HG02870 (cell line): ENCODE measurements at regions not wholly inside any gene's neighbourhood (a gene's known extent, or its start where the extent isn't known, plus 50 kb on each side); places are given as distances from the start of the nearest gene placed in this dataset.
"Not testable (repeated sequence)": the region's sequence is repeated elsewhere in the genome, so short reads cannot be mapped to it uniquely, and the experiment has no call there.

Experiments
- ATAC-seq: cut with Tn5 transposase; IDR thresholded peaks from one replicate; pipeline ENCODE4 v1.9.1; 2021; ENCODE audit warnings: mild to moderate bottlenecking, moderate library complexity; ENCODE audit not compliant: unreplicated experiment

DNA sequence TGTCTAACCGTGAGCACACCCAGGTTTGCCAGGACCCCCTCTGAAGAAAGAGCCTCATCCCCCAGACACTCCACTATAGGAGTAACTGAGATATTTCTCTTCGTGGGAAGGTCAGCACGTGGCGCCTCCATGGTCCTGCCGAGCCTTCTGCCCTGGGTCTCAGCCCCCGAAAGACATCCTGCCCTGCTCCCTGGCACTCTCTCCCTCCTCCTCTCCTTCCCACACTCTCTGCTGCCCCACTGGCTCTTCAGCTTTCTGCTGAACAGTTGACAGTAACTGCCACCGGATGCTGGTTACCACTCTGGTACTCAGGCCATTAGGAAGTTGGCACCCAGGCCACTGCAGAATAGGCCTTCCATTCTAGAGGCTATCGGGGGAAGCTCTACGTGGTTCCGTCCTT is 185.2 kb downstream of the UACA start:
- no peak for ATAC-seq

- ATAC-seq, result no peak
Observed at GRCh38 chr15:70576696-70577095, 186.7 kb downstream of the UACA start.

GRCh38 chr15:70576276-70576675 is 187.1 kb downstream of the UACA start:
- no peak for ATAC-seq

DNA sequence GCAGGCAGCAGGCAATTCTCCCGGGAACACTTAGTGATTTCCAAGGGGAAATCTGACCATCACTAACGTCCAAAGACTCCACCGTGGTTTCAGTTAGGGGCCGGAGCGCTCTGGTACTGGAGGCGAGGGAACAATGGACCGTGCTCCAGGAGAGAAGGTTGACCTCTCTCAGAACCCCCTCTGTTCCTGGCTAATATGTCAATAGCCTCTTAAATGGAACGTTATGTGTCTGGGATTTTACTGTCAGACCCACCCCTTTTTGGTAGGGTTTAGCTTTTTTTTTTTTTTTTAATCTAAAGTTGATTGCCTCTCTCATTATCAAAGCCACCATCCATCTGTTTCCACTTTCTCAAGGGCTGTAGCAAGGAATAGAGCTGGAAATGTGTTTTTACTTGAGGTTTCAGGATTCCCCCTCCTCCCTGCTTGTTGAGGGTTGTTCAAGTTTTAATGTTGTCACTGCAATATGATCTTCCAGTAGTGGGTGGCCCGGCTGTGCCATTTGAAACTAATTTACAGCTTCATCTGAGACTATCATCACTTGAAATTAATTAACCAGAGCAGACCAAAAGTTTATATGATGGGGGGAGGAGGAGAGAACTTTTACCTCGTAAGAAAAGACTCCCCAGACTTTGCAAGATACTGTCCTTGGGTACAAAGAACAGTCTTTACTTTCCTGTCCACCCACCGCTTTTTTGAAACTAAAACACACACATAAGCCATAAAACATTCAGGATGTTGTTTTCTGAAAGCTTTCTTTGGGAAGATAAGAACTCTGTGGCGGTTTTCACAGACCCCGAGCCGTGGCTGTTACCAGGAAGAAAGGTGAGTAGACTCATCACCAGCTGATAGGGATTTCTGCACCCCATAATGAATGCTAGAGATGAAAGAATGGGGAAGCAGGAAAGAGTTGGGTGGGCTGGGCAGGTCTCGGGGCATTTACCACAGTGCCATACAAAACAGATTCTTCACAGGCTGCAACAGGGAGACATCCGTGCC is 187.8 kb downstream of the UACA start:
- ATAC-seq, result no peak

DNA sequence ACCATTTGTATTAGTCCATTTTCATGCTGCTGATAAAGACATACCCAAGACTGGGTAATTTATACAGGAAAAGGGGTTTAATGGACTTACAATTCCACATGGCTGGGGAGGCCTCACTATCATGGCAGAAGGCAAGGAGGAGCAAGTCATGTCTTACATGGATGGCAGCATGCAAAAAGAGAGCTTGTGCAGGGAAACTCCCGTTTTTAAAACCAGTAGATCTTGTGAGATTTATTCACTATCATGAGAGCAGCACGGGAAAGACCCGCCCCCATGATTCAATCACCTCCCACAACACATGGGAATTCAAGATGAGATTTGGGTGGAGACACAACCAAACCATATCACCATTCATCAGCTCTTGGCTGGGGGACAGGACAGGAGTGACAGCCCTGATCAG is 189.0 kb downstream of the UACA start:
- not testable (repeated sequence) for ATAC-seq

DNA sequence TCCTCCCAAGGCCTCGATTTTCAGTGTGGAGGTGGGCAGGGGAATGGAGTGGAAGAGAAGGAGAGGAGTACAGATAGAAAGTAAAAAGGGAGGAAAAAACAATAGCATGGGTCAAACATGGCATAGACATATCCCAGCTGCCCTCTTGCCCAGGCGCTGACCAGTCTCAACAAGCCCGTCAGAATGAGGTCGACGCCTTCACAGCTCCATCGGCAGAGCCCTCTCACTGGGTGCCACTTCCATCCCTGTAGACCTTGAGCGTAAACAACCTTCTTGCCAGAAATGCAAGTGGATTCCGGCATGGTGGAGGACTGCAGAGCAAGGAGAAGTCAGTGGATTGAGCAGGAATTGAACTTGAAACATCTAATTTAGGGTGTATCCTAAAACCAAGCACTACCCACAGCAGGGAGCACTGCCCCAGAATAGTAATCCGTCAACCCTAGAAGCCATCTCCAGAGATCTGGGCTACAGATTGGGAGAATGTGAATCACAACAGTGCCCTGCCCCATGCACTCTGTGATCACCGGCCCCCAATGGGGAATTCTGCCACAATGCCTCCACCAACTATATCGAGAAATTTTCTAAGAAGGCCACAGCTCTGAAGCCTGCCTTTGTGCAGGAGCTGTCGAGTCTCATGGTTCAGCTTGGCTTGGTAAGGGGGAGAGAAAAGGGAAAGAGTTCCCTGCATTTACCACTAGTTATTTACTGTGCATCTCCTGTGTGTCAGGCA is 190.1 kb downstream of the UACA start:
- ATAC-seq, result no peak

- no peak for ATAC-seq
Observed at GRCh38 chr15:70569714-70570231, 193.6 kb downstream of the UACA start.

GRCh38 chr15:70569091-70569713 is 194.2 kb downstream of the UACA start:
- ATAC-seq, result no peak

DNA sequence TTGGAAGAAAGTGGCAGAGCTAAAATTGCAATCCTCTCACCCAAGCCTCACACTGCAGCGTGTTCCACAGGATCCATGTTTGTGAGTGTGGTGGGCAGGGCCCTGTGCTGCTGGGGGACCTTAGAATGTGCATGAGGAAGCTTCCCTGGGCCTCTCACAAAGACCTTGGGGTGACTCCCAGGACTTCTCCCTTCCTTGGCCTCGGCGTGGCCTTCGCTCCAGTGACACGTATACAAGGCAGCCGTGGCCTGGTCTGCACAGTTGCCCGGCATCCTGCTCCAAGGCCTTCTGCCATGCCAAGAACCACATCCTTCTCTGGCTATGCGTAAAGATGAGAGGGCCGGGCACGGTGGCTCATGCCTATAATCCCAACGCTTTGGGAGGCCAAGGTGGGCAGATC is 196.4 kb downstream of the UACA start:
- no peak for ATAC-seq

GRCh38 chr15:70566047-70566835 is 197.1 kb downstream of the UACA start:
- no peak for ATAC-seq

DNA sequence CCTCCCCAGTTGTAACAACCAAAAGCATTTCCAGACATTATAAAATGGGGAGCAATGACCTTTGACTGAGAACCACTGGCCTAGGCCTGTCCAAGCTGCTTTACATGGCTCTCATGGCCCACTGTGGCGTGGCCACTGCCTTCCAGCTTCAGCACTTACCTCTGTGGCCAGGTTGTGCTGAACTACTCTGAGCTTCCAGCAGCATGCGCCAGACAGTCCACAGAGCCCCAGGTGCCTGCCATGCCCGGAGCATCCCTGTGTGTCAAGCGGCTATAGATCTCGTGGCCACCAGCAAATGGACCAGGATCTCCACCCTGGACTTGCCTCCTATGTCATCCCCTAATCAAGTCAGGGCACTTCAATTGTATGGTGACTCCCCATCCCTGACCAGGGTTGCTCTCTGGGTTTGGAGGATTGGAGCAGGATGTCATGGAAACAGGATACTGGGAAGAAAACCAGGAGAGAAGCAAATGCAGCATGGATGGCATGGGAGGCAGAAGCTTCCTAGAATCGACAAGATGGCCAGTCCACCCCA is 199.7 kb downstream of the UACA start:
- no peak for ATAC-seq

- no peak for ATAC-seq
Observed at GRCh38 chr15:70562906-70563305, 200.5 kb downstream of the UACA start.

GRCh38 chr15:70561885-70562284 is 201.5 kb downstream of the UACA start:
- no peak for ATAC-seq

- no peak for ATAC-seq
Observed at GRCh38 chr15:70560617-70561328, 202.6 kb downstream of the UACA start.

DNA sequence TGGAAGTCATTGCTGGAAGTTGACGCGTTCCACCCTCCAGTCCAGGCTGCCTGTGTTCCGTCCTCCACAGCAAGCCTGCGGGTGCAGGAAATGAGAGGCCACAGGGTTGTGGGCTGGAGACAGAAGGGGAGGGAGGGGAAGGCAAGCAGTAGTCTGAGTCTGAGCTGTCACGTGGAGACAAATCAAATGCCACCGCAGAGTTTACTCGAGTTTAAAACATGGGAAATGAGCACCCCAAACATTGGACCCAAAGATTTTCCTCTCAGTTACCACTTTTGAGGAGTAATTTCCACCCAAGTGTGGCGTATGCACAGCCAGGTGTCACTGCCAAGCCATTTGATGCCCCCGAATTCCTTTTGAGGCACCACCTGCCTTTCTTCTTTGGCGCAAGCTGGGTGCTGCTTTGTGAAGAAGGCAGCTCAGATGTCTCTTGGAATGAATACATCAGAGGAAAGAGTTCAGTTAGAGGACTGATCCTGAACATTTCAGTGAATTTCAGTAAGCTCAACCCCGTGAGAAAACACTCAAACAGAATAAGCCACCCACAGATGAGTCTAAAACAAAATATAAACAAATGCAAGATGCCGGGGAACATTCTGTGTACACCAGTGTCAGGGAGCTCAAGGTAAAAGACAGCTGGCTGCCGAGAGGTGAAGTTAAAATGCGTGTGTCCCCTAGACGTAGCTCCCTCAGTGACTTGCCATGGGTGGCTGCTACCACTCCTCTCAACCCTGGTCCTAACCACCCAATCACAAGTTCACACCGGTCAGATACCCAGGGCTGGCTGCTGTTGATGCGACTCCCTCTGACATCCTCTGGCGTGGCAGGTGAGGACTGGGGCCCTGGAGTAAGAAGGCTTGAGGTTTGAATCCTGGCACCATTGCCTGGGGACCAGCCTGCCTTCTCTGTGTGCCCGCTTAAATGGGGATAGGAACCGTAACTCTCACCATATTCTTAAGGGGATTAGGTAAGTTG is 203.8 kb downstream of the UACA start:
- no peak for ATAC-seq

- no peak for ATAC-seq
Observed at GRCh38 chr15:70558406-70559264, 204.7 kb downstream of the UACA start.

- ATAC-seq, result no peak
Observed at GRCh38 chr15:70557521-70558258, 205.7 kb downstream of the UACA start.
